Hepatocyte (in vitro differentiated cells): ENCODE measurements at regions not wholly inside any gene's neighbourhood (a gene's known extent, or its start where the extent isn't known, plus 50 kb on each side); places are given as distances from the start of the nearest gene placed in this dataset.

Source experiments
- DNase-seq: peaks from one replicate; pipeline ENCODE4 v3.0.0-alpha.2; 2016; ENCODE audit warnings: low spot score
- H2AFZ ChIP-seq: fragments of 200-600 bp; sonication (generic); 2 replicates; pipeline ENCODE4 v1.6.0; 2016; ENCODE audit warnings: antibody characterized with exemption, mild to moderate bottlenecking
- H3K27ac ChIP-seq: fragments of 200-600 bp; sonication (generic); 2 replicates; pipeline ENCODE4 v1.5.1; 2016; ENCODE audit warnings: mild to moderate bottlenecking
- H3K27me3 ChIP-seq: fragments of 200-600 bp; sonication (generic); 2 replicates; pipeline ENCODE4 v1.6.1; 2016
- H3K36me3 ChIP-seq: fragments of 200-600 bp; sonication (generic); replicated peaks from 2 replicates; pipeline ENCODE4 v1.5.1; 2016; ENCODE audit warnings: low read depth; ENCODE audit not compliant: insufficient read depth
- H3K4me1 ChIP-seq: fragments of 200-600 bp; sonication (generic); 2 replicates; pipeline ENCODE4 v1.5.1; 2016; ENCODE audit warnings: mild to moderate bottlenecking, moderate library complexity; ENCODE audit not compliant: insufficient read depth
- H3K4me2 ChIP-seq: fragments of 200-600 bp; sonication (generic); 2 replicates; pipeline ENCODE4 v1.6.0; 2016
- H3K4me3 ChIP-seq: fragments of 200-600 bp; sonication (generic); 2 replicates; pipeline ENCODE4 v1.5.1; 2016; ENCODE audit warnings: mild to moderate bottlenecking
- H3K79me2 ChIP-seq: fragments of 200-600 bp; sonication (generic); 2 replicates; pipeline ENCODE4 v1.6.0; 2017; ENCODE audit warnings: mild to moderate bottlenecking
- H3K9me2 ChIP-seq: fragments of 200-600 bp; sonication (generic); replicated peaks from 2 replicates; pipeline ENCODE4 v1.6.0; 2017; ENCODE audit warnings: mild to moderate bottlenecking; ENCODE audit not compliant: insufficient read depth
- H3K9me3 ChIP-seq: fragments of 200-600 bp; sonication (generic); 2 replicates; pipeline ENCODE4 v1.5.1; 2016; ENCODE audit warnings: low read depth, mild to moderate bottlenecking
- H4K20me1 ChIP-seq: fragments of 200-600 bp; sonication (generic); 2 replicates; pipeline ENCODE4 v1.6.0; 2016; ENCODE audit warnings: mild to moderate bottlenecking; ENCODE audit not compliant: insufficient read depth, poor library complexity, severe bottlenecking
- EZH2 ChIP-seq: fragments of 200-600 bp; sonication (generic); IDR thresholded peaks from 2 replicates; pipeline ENCODE4 v1.6.1; 2016; ENCODE audit warnings: antibody characterized with exemption, mild to moderate bottlenecking, borderline replicate concordance
- EZH2phosphoT487 ChIP-seq: fragments of 200-600 bp; sonication (generic); IDR thresholded peaks from one replicate; pipeline ENCODE4 v1.6.1; 2018; ENCODE audit warnings: antibody characterized with exemption, mild to moderate bottlenecking, low read depth, moderate library complexity; ENCODE audit not compliant: unreplicated experiment, severe bottlenecking
- WGBS: methylation state at CpG from one replicate; pipeline ENCODE4 v1.1.6; 2016; ENCODE audit warnings: low lambda C conversion rate; ENCODE audit errors: missing lambda C conversion rate; 5-methylcytosine and 5-hydroxymethylcytosine counted together
- TF ChIP-seq, protein P1 (sequence below): fragments of 200-600 bp; sonication (generic); IDR thresholded peaks from 2 replicates; pipeline ENCODE4 v1.5.1; 2016; ENCODE audit warnings: antibody characterized with exemption, mild to moderate bottlenecking; ENCODE audit not compliant: poor library complexity

DNA sequence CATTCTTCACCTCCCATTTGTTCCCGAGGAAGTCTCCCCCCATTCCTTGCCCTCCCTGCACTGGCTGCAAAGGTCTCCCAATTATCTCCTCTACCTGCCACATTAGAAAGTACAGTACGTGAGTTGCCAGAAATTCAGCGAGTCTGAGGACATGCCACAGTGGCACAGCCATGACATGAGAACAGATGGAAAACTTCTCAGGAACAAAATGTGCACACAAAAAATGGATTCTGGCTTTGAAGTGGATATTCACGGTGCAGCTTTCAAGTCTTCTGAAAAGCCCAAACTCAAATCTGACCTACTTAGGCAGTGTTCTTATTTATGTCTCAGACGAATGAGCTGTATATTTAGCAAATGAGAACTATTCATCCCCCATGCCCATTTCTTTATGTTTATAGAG lies 269.1 kb upstream of the ARID1B start:
- DNase-seq = no peak
- Histone ChIP-seq H3K79me2 (no peaks in the 10 kb centered on the region), H4K20me1 (no peaks in the 10 kb centered on the region), H3K4me1 (no peaks in the 10 kb centered on the region), H3K4me2 (no peak overlapping the region), H3K36me3 (no peaks in the 10 kb centered on the region), H3K4me3 (no peak overlapping the region), H3K27ac (no peak overlapping the region), H3K9me3 (no peaks in the 10 kb centered on the region), H2AFZ (no peak overlapping the region), H3K9me2 (no peaks in the 10 kb centered on the region), H3K27me3 (no peaks in the 10 kb centered on the region)
- TF ChIP-seq, protein P1, sequence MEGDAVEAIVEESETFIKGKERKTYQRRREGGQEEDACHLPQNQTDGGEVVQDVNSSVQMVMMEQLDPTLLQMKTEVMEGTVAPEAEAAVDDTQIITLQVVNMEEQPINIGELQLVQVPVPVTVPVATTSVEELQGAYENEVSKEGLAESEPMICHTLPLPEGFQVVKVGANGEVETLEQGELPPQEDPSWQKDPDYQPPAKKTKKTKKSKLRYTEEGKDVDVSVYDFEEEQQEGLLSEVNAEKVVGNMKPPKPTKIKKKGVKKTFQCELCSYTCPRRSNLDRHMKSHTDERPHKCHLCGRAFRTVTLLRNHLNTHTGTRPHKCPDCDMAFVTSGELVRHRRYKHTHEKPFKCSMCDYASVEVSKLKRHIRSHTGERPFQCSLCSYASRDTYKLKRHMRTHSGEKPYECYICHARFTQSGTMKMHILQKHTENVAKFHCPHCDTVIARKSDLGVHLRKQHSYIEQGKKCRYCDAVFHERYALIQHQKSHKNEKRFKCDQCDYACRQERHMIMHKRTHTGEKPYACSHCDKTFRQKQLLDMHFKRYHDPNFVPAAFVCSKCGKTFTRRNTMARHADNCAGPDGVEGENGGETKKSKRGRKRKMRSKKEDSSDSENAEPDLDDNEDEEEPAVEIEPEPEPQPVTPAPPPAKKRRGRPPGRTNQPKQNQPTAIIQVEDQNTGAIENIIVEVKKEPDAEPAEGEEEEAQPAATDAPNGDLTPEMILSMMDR = no peak
- no peak for TF ChIP-seq EZH2
- TF ChIP-seq EZH2phosphoT487 = no peak
- 85% methylated on average over 5 of the region's 5 CpGs for WGBS

DNA sequence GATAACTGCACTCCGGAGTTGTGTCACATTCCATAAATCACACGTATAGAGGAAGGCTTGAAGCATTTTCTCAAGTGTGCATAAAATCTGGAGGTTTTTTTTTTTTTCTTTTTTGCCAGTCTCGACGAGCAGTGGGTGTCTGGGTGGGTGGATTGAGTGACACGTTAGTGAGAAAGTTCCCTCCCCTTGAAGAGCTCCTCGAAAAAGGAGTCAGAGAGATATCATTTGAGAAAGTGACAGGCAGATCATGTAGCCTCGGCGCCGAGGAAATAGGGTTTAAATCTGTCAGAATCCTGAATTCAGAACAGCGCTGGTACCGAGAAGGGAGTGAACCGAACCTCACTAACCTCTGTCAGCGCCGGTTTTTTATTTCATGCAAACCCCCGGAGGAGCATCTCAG lies 269.5 kb upstream of the ARID1B start:
- no peaks in the 10 kb centered on the region for H3K4me1 ChIP-seq
- H3K9me2 ChIP-seq = no peaks in the 10 kb centered on the region
- H3K36me3 ChIP-seq = no peaks in the 10 kb centered on the region
- H3K9me3 ChIP-seq = no peaks in the 10 kb centered on the region
- H3K4me3 ChIP-seq = no peak overlapping the region
- no peaks in the 10 kb centered on the region for H4K20me1 ChIP-seq
- 90% methylated on average over 15 of the region's 15 CpGs for WGBS
- no peak for DNase-seq
- no peaks in the 10 kb centered on the region for H3K27me3 ChIP-seq
- H3K27ac ChIP-seq = no peak overlapping the region
- TF ChIP-seq EZH2 (no peak), EZH2phosphoT487 (no peak)
- TF ChIP-seq, protein P1 = no peak
- H2AFZ ChIP-seq = no peak overlapping the region
- no peak overlapping the region for H3K4me2 ChIP-seq
- H3K79me2 ChIP-seq = no peaks in the 10 kb centered on the region

DNA sequence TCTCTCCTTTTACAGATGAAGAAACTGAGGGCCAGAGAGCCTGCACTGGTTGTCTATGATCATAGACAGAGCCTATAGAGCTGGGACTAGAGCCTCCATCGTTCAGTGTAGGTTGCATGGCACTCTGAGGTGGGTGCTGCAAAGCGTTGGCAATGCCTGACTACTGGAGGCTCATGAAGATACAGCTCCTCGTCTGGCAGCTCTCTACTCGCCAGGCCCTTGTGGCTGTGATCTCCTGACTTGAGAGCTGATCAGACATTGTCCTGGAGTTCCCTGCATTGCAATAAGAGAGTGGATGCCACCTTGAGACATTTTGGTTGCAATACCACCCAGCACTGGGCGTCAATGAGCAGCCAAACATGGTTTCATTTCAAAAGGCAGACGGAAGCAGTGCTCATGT lies 270.1 kb upstream of the ARID1B start:
- no peak overlapping the region for H3K4me2 ChIP-seq
- DNase-seq = no peak
- 73% methylated on average over 6 of the region's 6 CpGs for WGBS
- H3K36me3 ChIP-seq = no peaks in the 10 kb centered on the region
- H3K27ac ChIP-seq = no peak overlapping the region
- no peaks in the 10 kb centered on the region for H3K4me1 ChIP-seq
- H4K20me1 ChIP-seq = no peaks in the 10 kb centered on the region
- H3K79me2 ChIP-seq = no peaks in the 10 kb centered on the region
- H3K4me3 ChIP-seq = no peak overlapping the region
- TF ChIP-seq, protein P1 = no peak
- TF ChIP-seq EZH2 (no peak), EZH2phosphoT487 (no peak)
- no peaks in the 10 kb centered on the region for H3K9me3 ChIP-seq
- H3K9me2 ChIP-seq = no peaks in the 10 kb centered on the region
- no peak overlapping the region for H2AFZ ChIP-seq
- no peaks in the 10 kb centered on the region for H3K27me3 ChIP-seq

DNA sequence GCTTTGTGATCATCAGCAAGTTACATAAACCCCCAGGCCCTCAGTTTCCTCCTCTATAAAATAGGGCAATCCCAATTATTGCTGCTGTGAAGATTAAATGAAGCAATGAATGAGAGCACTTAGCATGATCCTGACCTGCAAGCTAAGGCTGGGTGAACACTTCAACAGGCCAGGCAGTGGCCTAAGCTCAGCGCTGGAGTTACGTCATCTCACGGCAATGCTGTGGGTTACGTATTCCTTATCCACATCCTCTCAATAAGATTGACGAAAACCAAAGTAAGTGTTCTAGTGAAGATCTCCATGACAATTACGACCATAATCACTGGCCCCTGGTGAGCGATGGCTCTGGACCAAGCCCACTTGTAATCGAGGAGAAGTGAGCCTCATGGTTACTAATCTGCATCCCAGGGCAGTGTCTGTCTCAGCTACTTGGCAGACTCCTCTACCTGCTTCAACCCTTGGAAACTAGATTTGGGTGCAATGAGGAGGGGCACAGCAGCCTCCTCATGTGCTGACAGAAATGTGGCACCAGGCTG lies 274.1 kb upstream of the ARID1B start:
- WGBS = 80% methylated on average over 8 of the region's 8 CpGs

More for the DNA sequence above, 274.1 kb upstream of the ARID1B start:
- Histone ChIP-seq H3K4me1 (no peaks in the 10 kb centered on the region), H3K27ac (no peak overlapping the region), H2AFZ (no peak overlapping the region), H3K9me2 (no peaks in the 10 kb centered on the region), H4K20me1 (no peaks in the 10 kb centered on the region), H3K27me3 (no peaks in the 10 kb centered on the region), H3K79me2 (no peaks in the 10 kb centered on the region), H3K4me2 (no peak overlapping the region), H3K4me3 (no peak overlapping the region), H3K36me3 (no peaks in the 10 kb centered on the region), H3K9me3 (no peaks in the 10 kb centered on the region)
- TF ChIP-seq EZH2 (no peak), EZH2phosphoT487 (no peak)
- TF ChIP-seq, protein P1 = no peak
- DNase-seq = no peak
